DND-41 (cell line): ENCODE measurements at regions not wholly inside any gene's neighbourhood (a gene's known extent, or its start where the extent isn't known, plus 50 kb on each side); places are given as distances from the start of the nearest gene placed in this dataset.

ENCODE experiments used
- EZH2 ChIP-seq: IDR thresholded peaks from 3 replicates; pipeline ENCODE4 v1.6.1; 2012; ENCODE audit warnings: borderline replicate concordance, low read depth, mild to moderate bottlenecking, moderate library complexity, low read length, inconsistent platforms; ENCODE audit not compliant: severe bottlenecking
- TF ChIP-seq, protein P1 (sequence below): IDR thresholded peaks from 2 replicates; pipeline ENCODE4 v1.5.1; 2012; ENCODE audit warnings: borderline replicate concordance, low read length, moderate library complexity, mild to moderate bottlenecking; ENCODE audit not compliant: poor library complexity, severe bottlenecking; ENCODE audit errors: extremely low read depth

DNA sequence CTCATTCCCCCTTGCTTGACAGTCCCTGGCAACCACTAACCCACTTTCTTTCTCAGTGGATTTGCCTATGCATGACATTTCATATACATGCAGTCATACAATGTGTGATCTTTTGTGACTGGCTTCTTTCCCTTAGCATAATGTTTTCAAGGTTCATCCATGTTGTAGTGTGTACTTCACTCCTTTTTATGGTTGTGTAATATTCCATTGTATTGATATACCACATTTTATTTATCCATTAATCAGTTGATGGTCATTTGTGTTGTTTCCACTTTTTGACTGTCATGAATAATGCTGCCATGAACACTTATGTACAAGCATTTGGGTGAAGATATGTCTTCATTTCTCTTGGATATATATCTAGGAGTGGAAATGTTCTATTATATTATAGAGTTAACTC, 127.7 kb upstream of the GRIK3 start:
- TF ChIP-seq, protein P1, sequence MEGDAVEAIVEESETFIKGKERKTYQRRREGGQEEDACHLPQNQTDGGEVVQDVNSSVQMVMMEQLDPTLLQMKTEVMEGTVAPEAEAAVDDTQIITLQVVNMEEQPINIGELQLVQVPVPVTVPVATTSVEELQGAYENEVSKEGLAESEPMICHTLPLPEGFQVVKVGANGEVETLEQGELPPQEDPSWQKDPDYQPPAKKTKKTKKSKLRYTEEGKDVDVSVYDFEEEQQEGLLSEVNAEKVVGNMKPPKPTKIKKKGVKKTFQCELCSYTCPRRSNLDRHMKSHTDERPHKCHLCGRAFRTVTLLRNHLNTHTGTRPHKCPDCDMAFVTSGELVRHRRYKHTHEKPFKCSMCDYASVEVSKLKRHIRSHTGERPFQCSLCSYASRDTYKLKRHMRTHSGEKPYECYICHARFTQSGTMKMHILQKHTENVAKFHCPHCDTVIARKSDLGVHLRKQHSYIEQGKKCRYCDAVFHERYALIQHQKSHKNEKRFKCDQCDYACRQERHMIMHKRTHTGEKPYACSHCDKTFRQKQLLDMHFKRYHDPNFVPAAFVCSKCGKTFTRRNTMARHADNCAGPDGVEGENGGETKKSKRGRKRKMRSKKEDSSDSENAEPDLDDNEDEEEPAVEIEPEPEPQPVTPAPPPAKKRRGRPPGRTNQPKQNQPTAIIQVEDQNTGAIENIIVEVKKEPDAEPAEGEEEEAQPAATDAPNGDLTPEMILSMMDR, result no peak
- no peak for TF ChIP-seq EZH2
